HepG2 (cell line): ENCODE measurements at regions not wholly inside any gene's neighbourhood (a gene's known extent, or its start where the extent isn't known, plus 50 kb on each side); places are given as distances from the start of the nearest gene placed in this dataset.

Experiments used
- ATAC-seq: fragments of 200-7000 bp; cut with Tn5 transposase; 3 replicates; pipeline ENCODE4 v1.9.1; 2020; ENCODE audit warnings: mild to moderate bottlenecking, moderate library complexity
- BruUV-seq: library from RNA; stranded (reverse); fragments of 400-500 nt; replicated peaks from 2 replicates; lab custom pipeline; 2021; lab: Mats Ljungman, UMichigan
- CTCF ChIA-PET: fragments of 300-600 bp; formaldehyde crosslinking; extraction: SDS; loops from one replicate; lab custom pipeline; 2021; ENCODE audit warnings: low total read pairs, inconsistent platforms, low intra/inter-chr PET ratio; lab: Yijun Ruan, JAX
- POLR2A ChIA-PET: fragments of 350-600 bp; sonication (Branson Sonifier 250); formaldehyde crosslinking; loops from one replicate; lab custom pipeline; 2020; ENCODE audit warnings: antibody characterized with exemption, inconsistent platforms; lab: Yijun Ruan, JAX
- DNase-seq: peaks from one replicate; pipeline ENCODE4 v3.0.0-alpha.2; 2015; ENCODE audit warnings: low spot score
- FAIRE-seq: peaks from 3 replicates; lab custom pipeline; 2011; peaks lifted over from hg19 to GRCh38; lab: Jason Lieb, UNC
- H2AFZ ChIP-seq: one replicate; pipeline ENCODE4 v1.6.1; 2011; ENCODE audit warnings: low read length, inconsistent platforms
- H3K27ac ChIP-seq: fragments of 300-600 bp; 3 replicates; pipeline ENCODE4 v1.8.0; 2011; ENCODE audit warnings: mixed run types, mild to moderate bottlenecking, mixed read lengths, low read length, inconsistent platforms; ENCODE audit not compliant: insufficient read depth; ENCODE audit errors: extremely low read length
- H3K27me3 ChIP-seq, 2 experiments: fragments of 200-600 bp in 1 of 2; 2 replicates in 1 of 2; 3 replicates in 1 of 2; pipeline versions ENCODE4 v1.6.0 to v1.8.0; 2011; ENCODE audit warnings: low read length in 2 of 2, mild to moderate bottlenecking in 2 of 2, moderate library complexity in 2 of 2, inconsistent platforms in 1 of 2; ENCODE audit not compliant: insufficient read depth in 2 of 2, control insufficient read depth in 1 of 2
- H3K36me3 ChIP-seq, 2 experiments: fragments of 200-600 bp in 1 of 2; replicated peaks in 1 of 2; 2 replicates in 1 of 2; 3 replicates in 1 of 2; pipeline versions ENCODE4 v1.5.1 to v1.8.0; 2011; ENCODE audit warnings: low read length in 2 of 2, inconsistent platforms in 1 of 2; ENCODE audit not compliant: insufficient read depth in 2 of 2, control insufficient read depth in 1 of 2
- H3K4me1 ChIP-seq: 2 replicates; pipeline ENCODE4 v1.5.1; 2012; ENCODE audit warnings: low read length, inconsistent platforms; ENCODE audit not compliant: insufficient read depth
- H3K4me2 ChIP-seq: 2 replicates; pipeline ENCODE4 v1.6.0; 2011; ENCODE audit warnings: low read depth, low read length, inconsistent platforms
- H3K4me3 ChIP-seq, 3 experiments: fragments of 200-600 bp in 1 of 3; sonication (generic), shearing (Covaris generic) in 1 of 3; replicated peaks in 1 of 3; 2 replicates each; pipeline ENCODE4 v1.5.1; 2011 to 2016; ENCODE audit warnings: low read length in 3 of 3, inconsistent platforms in 2 of 3, low read depth in 2 of 3, mild to moderate bottlenecking in 2 of 3, control low read depth in 1 of 3, mixed read lengths in 1 of 3; ENCODE audit not compliant: insufficient read depth in 1 of 3
- H3K79me2 ChIP-seq: one replicate; pipeline ENCODE4 v1.6.1; 2011; ENCODE audit warnings: low read length, inconsistent platforms; ENCODE audit not compliant: insufficient read depth
- H3K9ac ChIP-seq: 2 replicates; pipeline ENCODE4 v1.6.0; 2011; ENCODE audit warnings: mild to moderate bottlenecking, low read depth, low read length, inconsistent platforms; ENCODE audit not compliant: insufficient read depth
- H3K9me3 ChIP-seq: 2 replicates; pipeline ENCODE4 v1.5.1; 2012; ENCODE audit warnings: mild to moderate bottlenecking, low read length
- H4K20me1 ChIP-seq: 2 replicates; pipeline ENCODE4 v1.6.0; 2011; ENCODE audit warnings: inconsistent platforms, mild to moderate bottlenecking, low read length, moderate library complexity; ENCODE audit not compliant: insufficient read depth
- GATAD1 ChIP-seq: IDR thresholded peaks from 2 replicates; pipeline ENCODE4 v1.6.1; 2016; ENCODE audit warnings: missing genetic modification reagents, missing compliant biosample characterization
- ISX ChIP-seq: sonication (generic); formaldehyde crosslinking; conservative IDR thresholded peaks from 2 replicates; pipeline ENCODE4 v1.5.0; 2020; ENCODE audit warnings: missing genetic modification reagents
- MZF1 ChIP-seq: sonication (generic); formaldehyde crosslinking; IDR thresholded peaks from 2 replicates; pipeline ENCODE4 v1.8.1; 2023; ENCODE audit warnings: mild to moderate bottlenecking, missing genetic modification reagents, borderline replicate concordance
- TRIM24 ChIP-seq: sonication (generic); formaldehyde crosslinking; IDR thresholded peaks from 2 replicates; pipeline ENCODE4 v1.8.0; 2022; ENCODE audit warnings: mild to moderate bottlenecking, missing genetic modification reagents
- ZBTB42 ChIP-seq: sonication (generic); formaldehyde crosslinking; IDR thresholded peaks from 2 replicates; pipeline ENCODE4 v1.5.0; 2020; ENCODE audit warnings: mild to moderate bottlenecking, missing genetic modification reagents
- ZFAT ChIP-seq: sonication (generic); formaldehyde crosslinking; conservative IDR thresholded peaks from 2 replicates; pipeline ENCODE4 v1.8.1; 2023; ENCODE audit warnings: missing genetic modification reagents, inconsistent platforms
- ZNF225 ChIP-seq: sonication (generic); formaldehyde crosslinking; IDR thresholded peaks from 2 replicates; pipeline ENCODE4 v1.4.0; 2020; ENCODE audit warnings: mild to moderate bottlenecking, missing genetic modification reagents
- WGBS: methylation state at CpG from one replicate; pipeline ENCODE4 v1.1.6; 2017; ENCODE audit warnings: low lambda C conversion rate; 5-methylcytosine and 5-hydroxymethylcytosine counted together
- in situ Hi-C: cut with HindIII; loops from 2 replicates; pipeline ENCODE4 v1.10.0; 2017; ENCODE audit warnings: low pct_unique_long_range_greater_than_20kb; ENCODE audit not compliant: extremely low pct_ligation_motif_present
- intact Hi-C: fragments of 100-400 bp; cut with micrococcal nuclease; formaldehyde crosslinking; loops from one replicate; pipeline ENCODE4 v1.10.0; 2022; ENCODE audit not compliant: unreplicated experiment
- TF ChIP-seq, protein P1 (sequence below): sonication (generic); formaldehyde crosslinking; IDR thresholded peaks from 2 replicates; pipeline ENCODE4 v1.5.0; 2020; ENCODE audit warnings: missing genetic modification reagents, mild to moderate bottlenecking, borderline replicate concordance
- TF ChIP-seq, protein P2 (sequence below): sonication (generic); IDR thresholded peaks from 2 replicates; pipeline ENCODE4 v1.6.1; 2016; ENCODE audit warnings: low read depth, borderline replicate concordance
- TF ChIP-seq, protein P3 (sequence below): sonication (generic); formaldehyde crosslinking; IDR thresholded peaks from 2 replicates; pipeline ENCODE4 v1.5.0; 2020; ENCODE audit warnings: missing genetic modification reagents
- TF ChIP-seq, protein P4 (sequence below): sonication (generic); formaldehyde crosslinking; IDR thresholded peaks from 2 replicates; pipeline ENCODE4 v1.9.0; 2021; ENCODE audit warnings: missing genetic modification reagents, borderline replicate concordance
- TF ChIP-seq, protein P5 (sequence below): sonication (generic); formaldehyde crosslinking; IDR thresholded peaks from 2 replicates; pipeline ENCODE4 v1.5.0; 2020; ENCODE audit warnings: missing genetic modification reagents
- TF ChIP-seq, protein P6 (sequence below): sonication (generic); formaldehyde crosslinking; IDR thresholded peaks from 2 replicates; pipeline ENCODE4 v1.4.0; 2020; ENCODE audit warnings: missing genetic modification reagents

DNA sequence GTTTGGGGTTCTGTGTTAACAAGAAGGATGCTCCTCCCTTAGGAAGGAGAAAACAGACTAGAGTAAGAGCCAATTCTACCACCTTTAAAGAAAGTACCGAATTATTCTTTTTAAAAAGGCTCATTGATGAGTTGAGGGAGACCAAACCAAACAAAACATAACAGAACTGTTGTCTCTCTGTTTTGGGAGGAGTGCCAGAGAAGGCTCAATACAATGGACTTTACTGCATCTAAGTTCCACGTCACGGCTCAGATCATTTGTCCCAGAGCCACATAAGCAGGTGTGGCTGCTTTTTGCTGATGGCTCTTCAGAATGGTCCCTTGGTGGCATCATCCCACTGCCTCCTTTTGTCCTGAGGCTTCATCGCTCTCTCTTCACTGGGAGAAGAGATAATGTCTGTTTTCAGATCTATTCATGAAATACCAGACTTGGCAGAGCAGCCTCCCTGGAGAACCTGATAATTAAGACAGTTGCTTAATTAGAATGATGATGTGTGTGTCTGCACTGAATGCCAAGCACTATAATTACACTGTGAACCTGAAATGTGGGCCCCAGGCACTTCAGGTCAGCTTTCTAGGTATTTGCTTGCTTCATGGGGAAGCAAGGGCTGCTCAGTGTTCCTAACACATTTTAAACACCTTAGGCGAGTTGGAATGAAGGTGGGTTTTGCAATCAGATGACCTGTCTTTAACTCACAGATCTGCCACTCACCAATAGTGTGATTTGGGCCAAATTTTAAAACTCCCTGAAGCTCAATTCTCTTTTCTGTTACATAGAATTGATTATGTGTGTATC lies 335.2 kb upstream of the MCTP2 start:
- in situ Hi-C loops (no loop called here), intact Hi-C loops (no loop called here)
- WGBS, result 2% methylated on average over 5 of the region's 5 CpGs
- no peaks in the 10 kb centered on the region for H3K79me2 ChIP-seq
- no peak overlapping the region for H3K27ac ChIP-seq
- ATAC-seq (no peak), DNase-seq (no peak), FAIRE-seq (no peak)
- no peak overlapping the region for H3K4me3 ChIP-seq
- H3K36me3 ChIP-seq, result no peaks in the 10 kb centered on the region
- H3K4me1 ChIP-seq, result no peaks in the 10 kb centered on the region
- no TSS peak for BruUV-seq
- ChIA-PET CTCF (no interaction called here), POLR2A (no interaction called here)
- H3K9me3 ChIP-seq, result no peaks in the 10 kb centered on the region
- no peak overlapping the region for H3K9ac ChIP-seq
- H2AFZ ChIP-seq, result no peak overlapping the region
- H3K27me3 ChIP-seq, result no peaks in the 10 kb centered on the region
- no peaks in the 10 kb centered on the region for H4K20me1 ChIP-seq
- no peak overlapping the region for H3K4me2 ChIP-seq
- TF ChIP-seq, protein P1, sequence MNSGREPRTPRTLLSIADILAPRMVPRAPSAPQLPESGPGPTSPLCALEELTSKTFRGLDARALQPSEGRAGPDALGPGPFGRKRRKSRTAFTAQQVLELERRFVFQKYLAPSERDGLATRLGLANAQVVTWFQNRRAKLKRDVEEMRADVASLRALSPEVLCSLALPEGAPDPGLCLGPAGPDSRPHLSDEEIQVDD (CRISPR knock-in tag), result no peak
- TF ChIP-seq ISX (no peak), ZNF225 (CRISPR knock-in tag) (no peak), ZFAT (no peak), TRIM24 (CRISPR knock-in tag) (no peak), GATAD1 (CRISPR knock-in tag) (no peak), MZF1 (CRISPR knock-in tag) (no peak), ZBTB42 (CRISPR knock-in tag) (no peak)
- TF ChIP-seq, protein P2, sequence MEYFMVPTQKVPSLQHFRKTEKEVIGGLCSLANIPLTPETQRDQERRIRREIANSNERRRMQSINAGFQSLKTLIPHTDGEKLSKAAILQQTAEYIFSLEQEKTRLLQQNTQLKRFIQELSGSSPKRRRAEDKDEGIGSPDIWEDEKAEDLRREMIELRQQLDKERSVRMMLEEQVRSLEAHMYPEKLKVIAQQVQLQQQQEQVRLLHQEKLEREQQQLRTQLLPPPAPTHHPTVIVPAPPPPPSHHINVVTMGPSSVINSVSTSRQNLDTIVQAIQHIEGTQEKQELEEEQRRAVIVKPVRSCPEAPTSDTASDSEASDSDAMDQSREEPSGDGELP, result no peak
- TF ChIP-seq, protein P3, sequence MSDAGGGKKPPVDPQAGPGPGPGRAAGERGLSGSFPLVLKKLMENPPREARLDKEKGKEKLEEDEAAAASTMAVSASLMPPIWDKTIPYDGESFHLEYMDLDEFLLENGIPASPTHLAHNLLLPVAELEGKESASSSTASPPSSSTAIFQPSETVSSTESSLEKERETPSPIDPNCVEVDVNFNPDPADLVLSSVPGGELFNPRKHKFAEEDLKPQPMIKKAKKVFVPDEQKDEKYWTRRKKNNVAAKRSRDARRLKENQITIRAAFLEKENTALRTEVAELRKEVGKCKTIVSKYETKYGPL (CRISPR knock-in tag), result no peak
- TF ChIP-seq, protein P4, sequence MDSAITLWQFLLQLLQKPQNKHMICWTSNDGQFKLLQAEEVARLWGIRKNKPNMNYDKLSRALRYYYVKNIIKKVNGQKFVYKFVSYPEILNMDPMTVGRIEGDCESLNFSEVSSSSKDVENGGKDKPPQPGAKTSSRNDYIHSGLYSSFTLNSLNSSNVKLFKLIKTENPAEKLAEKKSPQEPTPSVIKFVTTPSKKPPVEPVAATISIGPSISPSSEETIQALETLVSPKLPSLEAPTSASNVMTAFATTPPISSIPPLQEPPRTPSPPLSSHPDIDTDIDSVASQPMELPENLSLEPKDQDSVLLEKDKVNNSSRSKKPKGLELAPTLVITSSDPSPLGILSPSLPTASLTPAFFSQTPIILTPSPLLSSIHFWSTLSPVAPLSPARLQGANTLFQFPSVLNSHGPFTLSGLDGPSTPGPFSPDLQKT (CRISPR knock-in tag), result no peak
- TF ChIP-seq, protein P5, sequence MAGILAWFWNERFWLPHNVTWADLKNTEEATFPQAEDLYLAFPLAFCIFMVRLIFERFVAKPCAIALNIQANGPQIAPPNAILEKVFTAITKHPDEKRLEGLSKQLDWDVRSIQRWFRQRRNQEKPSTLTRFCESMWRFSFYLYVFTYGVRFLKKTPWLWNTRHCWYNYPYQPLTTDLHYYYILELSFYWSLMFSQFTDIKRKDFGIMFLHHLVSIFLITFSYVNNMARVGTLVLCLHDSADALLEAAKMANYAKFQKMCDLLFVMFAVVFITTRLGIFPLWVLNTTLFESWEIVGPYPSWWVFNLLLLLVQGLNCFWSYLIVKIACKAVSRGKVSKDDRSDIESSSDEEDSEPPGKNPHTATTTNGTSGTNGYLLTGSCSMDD (CRISPR knock-in tag), result no peak
- TF ChIP-seq, protein P6, sequence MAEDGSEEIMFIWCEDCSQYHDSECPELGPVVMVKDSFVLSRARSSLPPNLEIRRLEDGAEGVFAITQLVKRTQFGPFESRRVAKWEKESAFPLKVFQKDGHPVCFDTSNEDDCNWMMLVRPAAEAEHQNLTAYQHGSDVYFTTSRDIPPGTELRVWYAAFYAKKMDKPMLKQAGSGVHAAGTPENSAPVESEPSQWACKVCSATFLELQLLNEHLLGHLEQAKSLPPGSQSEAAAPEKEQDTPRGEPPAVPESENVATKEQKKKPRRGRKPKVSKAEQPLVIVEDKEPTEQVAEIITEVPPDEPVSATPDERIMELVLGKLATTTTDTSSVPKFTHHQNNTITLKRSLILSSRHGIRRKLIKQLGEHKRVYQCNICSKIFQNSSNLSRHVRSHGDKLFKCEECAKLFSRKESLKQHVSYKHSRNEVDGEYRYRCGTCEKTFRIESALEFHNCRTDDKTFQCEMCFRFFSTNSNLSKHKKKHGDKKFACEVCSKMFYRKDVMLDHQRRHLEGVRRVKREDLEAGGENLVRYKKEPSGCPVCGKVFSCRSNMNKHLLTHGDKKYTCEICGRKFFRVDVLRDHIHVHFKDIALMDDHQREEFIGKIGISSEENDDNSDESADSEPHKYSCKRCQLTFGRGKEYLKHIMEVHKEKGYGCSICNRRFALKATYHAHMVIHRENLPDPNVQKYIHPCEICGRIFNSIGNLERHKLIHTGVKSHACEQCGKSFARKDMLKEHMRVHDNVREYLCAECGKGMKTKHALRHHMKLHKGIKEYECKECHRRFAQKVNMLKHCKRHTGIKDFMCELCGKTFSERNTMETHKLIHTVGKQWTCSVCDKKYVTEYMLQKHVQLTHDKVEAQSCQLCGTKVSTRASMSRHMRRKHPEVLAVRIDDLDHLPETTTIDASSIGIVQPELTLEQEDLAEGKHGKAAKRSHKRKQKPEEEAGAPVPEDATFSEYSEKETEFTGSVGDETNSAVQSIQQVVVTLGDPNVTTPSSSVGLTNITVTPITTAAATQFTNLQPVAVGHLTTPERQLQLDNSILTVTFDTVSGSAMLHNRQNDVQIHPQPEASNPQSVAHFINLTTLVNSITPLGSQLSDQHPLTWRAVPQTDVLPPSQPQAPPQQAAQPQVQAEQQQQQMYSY (CRISPR knock-in tag), result no peak
